Spleen (tissue), 7 donors: ENCODE measurements at regions not wholly inside any gene's neighbourhood (a gene's known extent, or its start where the extent isn't known, plus 50 kb on each side); places are given as distances from the start of the nearest gene placed in this dataset.

Experiments used
- POLR2A ChIP-seq, 3 donors: fragments of 450-650 bp; IDR thresholded peaks; one replicate each; pipeline ENCODE4 v1.5.1; 2017; ENCODE audit warnings: antibody characterized with exemption in 3 of 3, mild to moderate bottlenecking in 1 of 3
- TF ChIP-seq, protein P1 (sequence below), 11 experiments: fragments of 200-600 bp in 7 of 11; fragments of 450-650 bp in 4 of 11; sonication (generic) in 4 of 11; IDR thresholded peaks in 8 of 11; conservative IDR thresholded peaks in 3 of 11; 1 replicate in 7 of 11; 2 replicates in 4 of 11; pipeline versions ENCODE4 v1.4.0 to v1.8.0; 2016 to 2021; ENCODE audit warnings: antibody characterized with exemption in 11 of 11, inconsistent platforms in 4 of 11, mild to moderate bottlenecking in 1 of 11
- donor health status: DM: no; HTN: no; CAD: no; lungs with moderate emphysema.
- donor health status: DM: no; HTN: no; CAD: no.
- donor health status: DM: no; HTN: no; CAD: no.

DNA sequence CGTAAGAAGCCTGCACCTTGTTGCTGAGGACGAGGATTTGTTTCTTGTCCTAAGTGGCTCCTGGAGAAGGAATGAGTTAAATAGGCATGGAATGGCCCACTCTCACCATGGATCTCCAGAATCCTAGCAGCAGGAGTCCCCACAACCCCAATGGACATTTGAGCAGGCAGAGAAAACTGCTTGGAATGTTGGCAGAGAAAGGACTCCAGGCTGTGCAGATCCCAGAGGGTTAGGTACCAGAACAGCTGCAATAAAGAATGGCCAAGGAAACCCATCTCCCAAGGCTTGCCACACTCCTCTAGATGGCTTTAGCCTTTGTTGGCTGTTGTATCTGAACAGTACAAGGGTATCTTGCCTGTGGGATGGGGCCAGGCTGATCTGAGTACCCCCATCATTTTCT, 1415.7 kb upstream of the ADGRB3 start:
- TF ChIP-seq, protein P1, sequence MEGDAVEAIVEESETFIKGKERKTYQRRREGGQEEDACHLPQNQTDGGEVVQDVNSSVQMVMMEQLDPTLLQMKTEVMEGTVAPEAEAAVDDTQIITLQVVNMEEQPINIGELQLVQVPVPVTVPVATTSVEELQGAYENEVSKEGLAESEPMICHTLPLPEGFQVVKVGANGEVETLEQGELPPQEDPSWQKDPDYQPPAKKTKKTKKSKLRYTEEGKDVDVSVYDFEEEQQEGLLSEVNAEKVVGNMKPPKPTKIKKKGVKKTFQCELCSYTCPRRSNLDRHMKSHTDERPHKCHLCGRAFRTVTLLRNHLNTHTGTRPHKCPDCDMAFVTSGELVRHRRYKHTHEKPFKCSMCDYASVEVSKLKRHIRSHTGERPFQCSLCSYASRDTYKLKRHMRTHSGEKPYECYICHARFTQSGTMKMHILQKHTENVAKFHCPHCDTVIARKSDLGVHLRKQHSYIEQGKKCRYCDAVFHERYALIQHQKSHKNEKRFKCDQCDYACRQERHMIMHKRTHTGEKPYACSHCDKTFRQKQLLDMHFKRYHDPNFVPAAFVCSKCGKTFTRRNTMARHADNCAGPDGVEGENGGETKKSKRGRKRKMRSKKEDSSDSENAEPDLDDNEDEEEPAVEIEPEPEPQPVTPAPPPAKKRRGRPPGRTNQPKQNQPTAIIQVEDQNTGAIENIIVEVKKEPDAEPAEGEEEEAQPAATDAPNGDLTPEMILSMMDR (IDR thresholded peaks at IDR 0.05 in 8 of 11, conservative IDR thresholded peaks at IDR 0.05 in 3 of 11) = no peak
- TF ChIP-seq POLR2A (IDR thresholded peaks at IDR 0.05) = no peak
